T-cell (primary cell): ENCODE measurements at regions not wholly inside any gene's neighbourhood (a gene's known extent, or its start where the extent isn't known, plus 50 kb on each side); places are given as distances from the start of the nearest gene placed in this dataset.
"Not testable (repeated sequence)": the region's sequence is repeated elsewhere in the genome, so short reads cannot be mapped to it uniquely, and the experiment has no call there.

Experiments used
- ATAC-seq, 4 experiments: fragments of 200-7000 bp in 3 of 4; fragments of 150-1000 bp in 1 of 4; cut with Tn5 transposase; replicated peaks in 1 of 4; 1 replicate in 3 of 4; 2 replicates in 1 of 4; pipeline ENCODE4 v1.10.0; 2021; ENCODE audit warnings: moderate library complexity in 3 of 4, mild to moderate bottlenecking in 2 of 4, moderate number of reproducible peaks in 1 of 4
- CTCF ChIA-PET, 2 donors: fragments of 300-600 bp; sonication (Branson Sonifier 250); formaldehyde crosslinking; loops; one replicate each; lab custom pipeline; 2022; ENCODE audit warnings: antibody characterized with exemption in 2 of 2; lab: Charles Lee
- POLR2A ChIA-PET, 2 donors: fragments of 300-600 bp; sonication (Branson Sonifier 250); formaldehyde crosslinking; loops; one replicate each; lab custom pipeline; 2022; ENCODE audit warnings: antibody characterized with exemption in 2 of 2; lab: Charles Lee
- DNase-seq, 35 experiments: peaks; one replicate each; pipeline versions ENCODE4 v3.0.0 to v3.0.0-alpha.2; 2013 to 2023
- H3K27ac ChIP-seq: one replicate; pipeline ENCODE4 v1.5.1; 2013; ENCODE audit warnings: low read length
- H3K27me3 ChIP-seq, 2 experiments: replicated peaks in 1 of 2; 1 replicate in 1 of 2; 2 replicates in 1 of 2; pipeline versions ENCODE4 v1.6.1 to v1.7.0; 2013; ENCODE audit warnings: low read length in 1 of 2, mixed read lengths in 1 of 2; ENCODE audit not compliant: control insufficient read depth in 2 of 2, insufficient read depth in 2 of 2; ENCODE audit errors: extremely low read depth in 1 of 2
- H3K36me3 ChIP-seq, 2 donors: 1 replicate in 1 of 2; 2 replicates in 1 of 2; pipeline versions ENCODE4 v1.6.1 to v1.7.0; 2013; ENCODE audit warnings: low read length in 1 of 2; ENCODE audit not compliant: control insufficient read depth in 2 of 2, insufficient read depth in 1 of 2; ENCODE audit errors: extremely low read depth in 1 of 2
- H3K4me1 ChIP-seq, 2 experiments: 1 replicate in 1 of 2; 2 replicates in 1 of 2; pipeline versions ENCODE4 v1.6.1 to v1.7.0; 2013; ENCODE audit warnings: low read length in 2 of 2, mixed read lengths in 1 of 2; ENCODE audit not compliant: insufficient read depth in 2 of 2, control insufficient read depth in 1 of 2; ENCODE audit errors: extremely low read depth in 1 of 2
- H3K4me3 ChIP-seq, 2 donors: 1 replicate in 1 of 2; 2 replicates in 1 of 2; pipeline versions ENCODE4 v1.5.1 to v1.7.0; 2013; ENCODE audit warnings: mild to moderate bottlenecking in 2 of 2, low read length in 1 of 2, moderate library complexity in 1 of 2; ENCODE audit not compliant: control insufficient read depth in 1 of 2; ENCODE audit errors: extremely low read depth in 1 of 2
- H3K9me3 ChIP-seq: 2 replicates; pipeline ENCODE4 v1.7.0; 2013
- H3K27ac Mint-ChIP-seq, 2 donors: one replicate each; pipeline ENCODE4 v1.8.0; 2020 to 2021; ENCODE audit warnings: mild to moderate bottlenecking in 2 of 2, mixed read lengths in 2 of 2
- H3K27me3 Mint-ChIP-seq, 2 donors: one replicate each; pipeline ENCODE4 v1.8.0; 2021 to 2022; ENCODE audit warnings: mixed read lengths in 2 of 2
- H3K36me3 Mint-ChIP-seq: one replicate; pipeline ENCODE4 v1.8.0; 2021; ENCODE audit warnings: mixed read lengths
- H3K4me1 Mint-ChIP-seq, 3 donors: one replicate each; pipeline ENCODE4 v1.8.0; 2020 to 2022; ENCODE audit warnings: mixed read lengths in 3 of 3, mild to moderate bottlenecking in 1 of 3
- H3K4me3 Mint-ChIP-seq, 3 donors: one replicate each; pipeline ENCODE4 v1.8.0; 2020 to 2022; ENCODE audit warnings: mild to moderate bottlenecking in 3 of 3, mixed read lengths in 3 of 3, moderate library complexity in 3 of 3
- H3K9me3 Mint-ChIP-seq, 3 donors: one replicate each; pipeline ENCODE4 v1.8.0; 2020 to 2022; ENCODE audit warnings: mixed read lengths in 3 of 3
- WGBS: methylation state at CpG from one replicate; pipeline ENCODE4 v1.1.5; 2013; ENCODE audit warnings: missing lambda C conversion rate; ENCODE audit not compliant: insufficient coverage; 5-methylcytosine and 5-hydroxymethylcytosine counted together

DNA sequence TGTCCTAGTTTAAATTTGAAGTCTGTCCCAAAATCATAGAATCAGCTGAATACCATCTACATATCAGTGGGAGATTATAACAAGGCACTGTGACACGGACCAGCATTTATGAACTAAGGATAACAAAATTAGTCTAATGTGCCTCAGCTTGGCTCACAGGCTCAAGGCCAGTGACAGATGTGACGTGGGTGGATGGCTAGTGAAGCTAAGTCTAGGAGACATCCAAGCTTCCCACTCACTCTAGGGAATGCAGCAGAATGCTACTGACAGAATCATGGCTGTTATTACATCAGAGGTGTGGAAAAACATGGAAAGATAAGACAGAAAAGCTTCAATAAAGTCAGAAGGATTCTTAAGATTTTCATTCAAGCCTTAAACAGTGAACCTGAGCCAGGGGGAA is 329.9 kb downstream of the NAF1 start:
- Mint-ChIP-seq H3K4me1 (no peaks in the 10 kb centered on the region), H3K4me3 (no peak overlapping the region), H3K27ac (no peak overlapping the region), H3K9me3 (peaks cover 2 to 5% (median 3%) of the 10 kb centered on the region in 3 donors), H3K27me3 (no peaks in the 10 kb centered on the region), H3K36me3 (no peaks in the 10 kb centered on the region)
- POLR2A ChIA-PET, result no interaction called here
- Histone ChIP-seq H3K4me1 (no peaks in the 10 kb centered on the region), H3K36me3 (no peaks in the 10 kb centered on the region), H3K9me3 (no peaks in the 10 kb centered on the region), H3K27me3 (no peaks in the 10 kb centered on the region), H3K4me3 (no peak overlapping the region), H3K27ac (no peak overlapping the region)
- CTCF ChIA-PET, result no interaction called here
- no peak for DNase-seq
- WGBS, result no CpG with 5 or more reads among the region's 2 CpGs
- no peak for ATAC-seq

DNA sequence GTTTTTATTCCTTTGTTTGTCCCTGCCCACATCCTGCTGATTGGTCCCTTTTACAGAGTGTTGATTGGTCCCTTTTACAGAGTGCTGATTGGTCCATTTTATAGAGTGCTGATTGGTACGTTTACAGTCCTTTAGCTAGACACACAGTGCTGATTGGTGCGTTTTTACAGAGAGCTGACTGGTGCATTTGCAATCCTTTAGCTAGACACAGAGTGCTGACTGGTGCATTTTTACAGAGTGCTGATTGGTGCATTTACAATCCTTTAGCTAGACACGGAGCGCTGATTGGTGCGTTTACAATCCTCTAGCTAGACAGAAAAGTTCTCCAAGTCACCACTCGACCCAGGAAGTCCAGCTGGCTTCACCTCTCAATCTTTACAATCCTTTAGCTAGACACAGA is 330.4 kb downstream of the NAF1 start:
- H3K4me3 Mint-ChIP-seq, H3K27me3 Mint-ChIP-seq, DNase-seq, H3K4me1 ChIP-seq, H3K27me3 ChIP-seq, CTCF ChIA-PET, H3K27ac ChIP-seq, ATAC-seq, H3K4me3 ChIP-seq, H3K9me3 ChIP-seq, H3K36me3 ChIP-seq, H3K4me1 Mint-ChIP-seq, H3K27ac Mint-ChIP-seq, POLR2A ChIA-PET, H3K36me3 Mint-ChIP-seq, H3K9me3 Mint-ChIP-seq: not testable (repeated sequence)
- WGBS, result 66% methylated on average over 4 of the region's 6 CpGs

DNA sequence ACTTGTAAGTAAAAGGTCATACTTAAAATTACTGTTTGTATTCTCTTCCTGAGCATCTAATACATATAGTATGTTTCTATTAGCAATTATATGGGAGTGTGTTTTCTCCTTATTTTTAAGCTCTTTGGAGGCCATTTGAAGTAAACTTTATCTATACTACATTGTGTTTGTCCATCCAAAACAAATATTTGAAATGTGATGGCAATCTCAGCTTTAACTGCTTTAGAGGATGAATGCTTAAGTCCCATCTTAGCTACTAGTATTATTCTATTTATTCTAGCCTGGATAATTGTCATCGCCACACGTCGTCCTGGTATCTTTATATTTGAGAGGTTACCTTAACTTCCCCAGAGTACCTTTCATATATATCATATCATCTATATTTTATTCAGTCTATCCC is 335.8 kb downstream of the NAF1 start:
- no peaks in the 10 kb centered on the region for H3K27me3 ChIP-seq
- ATAC-seq (no peak), DNase-seq (no peak)
- H3K27me3 Mint-ChIP-seq, result no peaks in the 10 kb centered on the region
- no peak overlapping the region for H3K4me3 ChIP-seq
- no peaks in the 10 kb centered on the region for H3K4me1 Mint-ChIP-seq
- H3K27ac Mint-ChIP-seq, result no peak overlapping the region
- peaks cover 0 to 2% (median 0%) of the 10 kb centered on the region in 3 donors for H3K9me3 Mint-ChIP-seq
- POLR2A ChIA-PET, result no interaction called here
- CTCF ChIA-PET, result no interaction called here
- no peak overlapping the region for H3K27ac ChIP-seq
- no peaks in the 10 kb centered on the region for H3K9me3 ChIP-seq
- H3K36me3 ChIP-seq, result no peaks in the 10 kb centered on the region
- no peaks in the 10 kb centered on the region for H3K36me3 Mint-ChIP-seq
- H3K4me3 Mint-ChIP-seq, result no peak overlapping the region
- no CpG with 5 or more reads among the region's 3 CpGs for WGBS
- H3K4me1 ChIP-seq, result no peaks in the 10 kb centered on the region

DNA sequence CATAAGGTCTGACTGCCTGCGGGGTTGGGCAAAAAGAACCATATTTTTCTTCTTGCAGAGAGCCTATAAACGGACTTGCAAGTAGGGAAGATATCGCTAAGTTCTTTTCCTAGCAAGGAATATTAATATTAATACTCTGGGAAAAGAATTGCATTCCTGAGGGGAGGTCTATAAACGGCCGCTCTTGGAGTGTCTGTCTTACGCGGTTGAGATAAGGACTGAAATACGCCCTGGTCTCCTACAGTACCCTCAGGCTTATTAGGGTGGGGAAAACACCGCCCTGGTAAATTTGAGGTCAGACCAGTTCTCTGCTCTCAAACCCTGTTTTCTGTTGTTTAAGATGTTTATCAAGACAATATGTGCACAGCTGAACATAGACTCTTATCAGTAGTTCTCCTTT is 349.3 kb downstream of the NAF1 start:
- CTCF ChIA-PET, H3K36me3 ChIP-seq, H3K4me3 Mint-ChIP-seq, POLR2A ChIA-PET, H3K27ac ChIP-seq, H3K27me3 ChIP-seq, H3K4me3 ChIP-seq, H3K4me1 ChIP-seq, H3K36me3 Mint-ChIP-seq, H3K27ac Mint-ChIP-seq, H3K9me3 ChIP-seq, H3K4me1 Mint-ChIP-seq, ATAC-seq, H3K27me3 Mint-ChIP-seq, DNase-seq: not testable (repeated sequence)
- WGBS, result no CpG with 5 or more reads among the region's 9 CpGs
- peaks cover 12 to 29% (median 24%) of the 10 kb centered on the region in 3 donors for H3K9me3 Mint-ChIP-seq

DNA sequence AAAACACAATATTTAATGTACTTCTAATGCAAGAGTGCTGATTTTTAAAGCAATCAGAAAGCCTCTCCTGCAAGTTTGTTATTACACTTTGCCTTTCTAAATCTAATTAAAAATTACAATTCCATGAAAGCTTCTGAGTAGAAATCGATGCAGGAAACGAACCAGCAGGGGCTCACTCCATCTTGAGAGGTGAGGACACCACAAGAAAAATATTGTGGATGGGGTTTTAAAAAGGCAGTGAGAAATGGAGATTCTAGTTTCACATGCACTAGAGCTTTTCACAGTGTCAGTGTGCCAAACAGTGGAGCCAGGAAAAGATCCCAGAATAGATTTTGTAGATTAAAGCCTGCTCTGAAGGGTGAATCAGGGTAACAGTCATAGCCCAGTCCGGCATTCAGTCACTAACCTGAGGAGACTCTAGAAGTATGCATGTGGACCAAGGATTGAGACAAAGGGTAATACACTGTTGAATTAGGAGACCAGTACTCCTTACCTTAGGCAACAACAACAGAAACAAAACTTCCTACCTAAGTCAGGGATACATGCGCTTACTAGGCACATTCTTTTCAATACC is 362.3 kb downstream of the NAF1 start:
- POLR2A ChIA-PET, result no interaction called here
- Mint-ChIP-seq H3K27ac (no peak overlapping the region), H3K9me3 (peaks cover 2 to 10% (median 7%) of the 10 kb centered on the region in 3 donors), H3K4me3 (no peak overlapping the region), H3K4me1 (no peaks in the 10 kb centered on the region), H3K27me3 (no peaks in the 10 kb centered on the region), H3K36me3 (no peaks in the 10 kb centered on the region)
- no peak for DNase-seq
- WGBS, result 29% methylated on average over 2 of the region's 4 CpGs
- H3K27me3 ChIP-seq, result no peaks in the 10 kb centered on the region
- no peaks in the 10 kb centered on the region for H3K9me3 ChIP-seq
- no peak overlapping the region for H3K4me3 ChIP-seq
- H3K4me1 ChIP-seq, result no peaks in the 10 kb centered on the region
- H3K27ac ChIP-seq, result no peak overlapping the region
- H3K36me3 ChIP-seq, result no peaks in the 10 kb centered on the region
- CTCF ChIA-PET, result no interaction called here
- ATAC-seq, result no peak

DNA sequence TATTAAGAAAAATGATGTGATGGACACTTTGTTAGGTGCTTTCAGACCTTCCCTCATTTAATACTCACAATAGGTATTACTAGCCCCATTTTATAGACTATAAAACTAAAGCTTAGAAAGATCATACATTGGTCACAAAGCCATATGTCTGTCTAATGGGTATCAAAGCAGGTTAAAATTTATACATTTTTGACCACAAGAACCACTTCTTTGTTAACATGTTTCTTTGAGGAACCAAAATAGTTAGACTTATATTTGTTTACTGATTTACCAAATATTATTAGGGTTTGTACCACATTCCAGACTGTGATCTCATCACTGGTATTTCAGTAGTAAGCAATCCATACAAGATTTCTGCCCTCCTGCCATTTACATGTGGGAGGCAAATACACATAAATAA is 363.3 kb downstream of the NAF1 start:
- H3K4me1 Mint-ChIP-seq, result no peaks in the 10 kb centered on the region
- POLR2A ChIA-PET, result no interaction called here
- H3K36me3 Mint-ChIP-seq, result no peaks in the 10 kb centered on the region
- H3K4me3 Mint-ChIP-seq, result no peak overlapping the region
- Histone ChIP-seq H3K4me1 (no peaks in the 10 kb centered on the region), H3K27me3 (no peaks in the 10 kb centered on the region), H3K9me3 (no peaks in the 10 kb centered on the region), H3K27ac (no peak overlapping the region), H3K36me3 (no peaks in the 10 kb centered on the region), H3K4me3 (no peak overlapping the region)
- no peak overlapping the region for H3K27ac Mint-ChIP-seq
- ATAC-seq, result no peak
- no peak for DNase-seq
- CTCF ChIA-PET, result no interaction called here
- H3K9me3 Mint-ChIP-seq, result peaks cover 2 to 10% (median 7%) of the 10 kb centered on the region in 3 donors
- no peaks in the 10 kb centered on the region for H3K27me3 Mint-ChIP-seq

DNA sequence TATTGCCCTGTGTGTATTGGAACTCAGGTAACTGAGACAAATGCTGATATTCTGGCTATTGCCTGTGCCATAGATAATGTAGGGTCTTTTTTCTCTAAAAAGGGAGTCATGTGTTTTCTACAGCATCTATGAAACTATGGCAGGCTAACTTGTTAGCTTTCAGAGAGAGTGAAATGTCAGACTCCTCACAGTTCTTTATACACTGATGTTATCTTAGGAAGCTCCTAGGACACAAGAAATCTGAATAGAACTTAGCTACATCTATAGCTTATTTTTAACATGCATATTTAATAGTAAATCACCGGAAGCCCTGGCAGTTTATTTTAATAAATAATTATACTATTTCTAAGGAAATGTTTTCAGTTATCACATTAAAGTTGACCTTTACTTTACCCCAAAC is 369.6 kb downstream of the NAF1 start:
- Mint-ChIP-seq H3K4me1 (no peaks in the 10 kb centered on the region), H3K27ac (no peak overlapping the region), H3K36me3 (no peaks in the 10 kb centered on the region), H3K27me3 (no peaks in the 10 kb centered on the region), H3K9me3 (peaks cover 2 to 10% (median 7%) of the 10 kb centered on the region in 3 donors), H3K4me3 (no peak overlapping the region)
- Histone ChIP-seq H3K27ac (no peak overlapping the region), H3K9me3 (no peaks in the 10 kb centered on the region), H3K27me3 (no peaks in the 10 kb centered on the region), H3K4me1 (no peaks in the 10 kb centered on the region), H3K4me3 (no peak overlapping the region), H3K36me3 (no peaks in the 10 kb centered on the region)
- no CpG with 5 or more reads among the region's 1 CpG for WGBS
- no peak for DNase-seq
- ChIA-PET CTCF (no interaction called here), POLR2A (no interaction called here)
- ATAC-seq, result no peak
